ENCODE measurements at regions not wholly inside any gene's neighbourhood (a gene's known extent, or its start where the extent isn't known, plus 50 kb on each side); places are given as distances from the start of the nearest gene placed in this dataset.

- H3K27me3 ChIP-seq: no peaks in the 10 kb centered on the region
- no peak for TF ChIP-seq CTCF (IDR thresholded peaks at IDR 0.05; ENCODE audit: low read depth, low read length)
- no peak for DNase-seq
- H3K4me3 ChIP-seq (ENCODE audit: low read depth, low read length): no peak overlapping the region
- no peaks in the 10 kb centered on the region for H3K36me3 ChIP-seq
- no peaks in the 10 kb centered on the region for H3K9me3 ChIP-seq
- no peaks in the 10 kb centered on the region; the same call in 1 of the 2 replicates for H3K4me1 ChIP-seq
Measured at GRCh38 chr3:95272781-95273180, 1209.9 kb downstream of the NSUN3 start.

DNA sequence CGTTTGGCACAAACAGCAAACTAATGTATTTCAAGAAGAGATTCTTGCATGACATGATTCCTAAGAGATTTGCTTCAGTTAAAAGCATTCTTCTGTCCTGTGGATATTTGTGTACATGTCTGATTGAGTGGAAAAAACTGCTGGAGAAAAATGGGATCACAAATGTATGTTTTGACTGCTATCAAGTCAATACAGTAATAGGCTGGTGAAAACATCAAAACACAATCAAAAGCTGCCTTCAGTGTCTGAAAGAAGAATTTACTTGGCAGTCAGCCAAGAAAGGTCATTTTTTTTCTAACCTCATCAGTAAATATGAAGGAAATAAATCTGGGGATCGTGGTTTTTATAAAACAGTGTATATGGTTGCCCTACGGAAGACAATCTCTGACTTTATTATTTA is 1214.8 kb downstream of the NSUN3 start:
- no peak overlapping the region for H3K4me3 ChIP-seq (ENCODE audit: low read depth, low read length)
- no peaks in the 10 kb centered on the region for H3K27me3 ChIP-seq
- no peaks in the 10 kb centered on the region; the same call in 1 of the 2 replicates for H3K4me1 ChIP-seq
- DNase-seq: no peak
- H3K36me3 ChIP-seq: no peaks in the 10 kb centered on the region
- TF ChIP-seq CTCF (IDR thresholded peaks at IDR 0.05; ENCODE audit: low read depth, low read length): no peak
- H3K9me3 ChIP-seq: no peaks in the 10 kb centered on the region

DNA sequence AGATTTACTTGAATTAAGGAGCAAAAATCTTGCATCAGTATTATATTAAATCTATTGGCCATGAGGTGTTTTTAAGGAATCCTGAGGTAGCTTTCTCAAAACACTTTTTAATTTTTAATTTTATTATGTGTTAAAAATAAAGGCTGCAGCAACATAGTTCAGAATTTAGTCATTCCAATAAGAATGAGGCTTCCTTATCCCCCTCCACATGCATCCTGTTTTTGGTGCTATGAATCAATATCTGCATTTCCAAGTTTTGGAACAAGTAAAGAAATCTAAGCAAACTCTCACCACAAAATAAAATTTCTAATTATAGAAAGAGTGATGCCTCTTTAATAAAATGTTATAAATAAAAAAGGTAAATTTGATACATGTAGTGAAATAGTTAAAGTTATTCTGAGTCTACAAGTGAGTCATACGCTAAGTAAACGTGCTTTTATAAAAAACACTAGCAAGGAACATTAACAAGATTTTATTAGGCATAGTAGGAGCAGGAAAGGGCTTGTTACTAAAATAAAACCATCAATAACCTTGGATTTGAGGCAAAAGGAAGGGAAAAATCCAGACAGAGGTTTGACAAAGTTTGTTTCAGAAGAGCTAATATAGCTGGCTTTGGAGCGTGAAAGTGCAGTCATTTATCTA is 1218.0 kb downstream of the NSUN3 start:
- Histone ChIP-seq H3K4me1 (no peaks in the 10 kb centered on the region; the same call in 1 of the 2 replicates), H3K4me3 (ENCODE audit: low read depth, low read length) (no peak overlapping the region), H3K36me3 (no peaks in the 10 kb centered on the region), H3K9me3 (no peaks in the 10 kb centered on the region), H3K27me3 (no peaks in the 10 kb centered on the region)
- TF ChIP-seq CTCF (IDR thresholded peaks at IDR 0.05; ENCODE audit: low read depth, low read length): no peak
- no peak for DNase-seq

DNA sequence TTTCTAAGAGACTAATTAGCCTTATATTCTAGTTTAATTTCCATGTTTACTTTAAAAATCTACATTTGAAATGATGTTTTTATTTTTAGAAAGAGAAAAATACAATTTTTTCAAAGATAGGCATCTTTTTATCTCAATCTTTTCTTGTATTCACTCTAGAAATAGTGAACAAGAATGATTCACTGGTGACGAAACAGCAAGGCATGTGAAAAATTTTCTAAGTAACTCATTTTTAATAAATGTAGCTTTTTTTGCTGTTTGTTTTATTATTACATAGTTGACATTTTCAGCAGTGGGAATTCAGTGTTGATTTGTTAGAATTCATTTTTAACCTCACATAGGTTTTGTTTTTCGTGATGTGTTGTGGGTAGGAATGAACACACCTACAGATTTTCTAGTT is 1226.4 kb downstream of the NSUN3 start:
- no peak for DNase-seq
- no peaks in the 10 kb centered on the region for H3K36me3 ChIP-seq
- no peaks in the 10 kb centered on the region for H3K9me3 ChIP-seq
- TF ChIP-seq CTCF (IDR thresholded peaks at IDR 0.05; ENCODE audit: low read depth, low read length): no peak
- H3K27me3 ChIP-seq: no peaks in the 10 kb centered on the region
- no peak overlapping the region for H3K4me3 ChIP-seq (ENCODE audit: low read depth, low read length)
- H3K4me1 ChIP-seq: no peaks in the 10 kb centered on the region

- H3K27me3 ChIP-seq: no peaks in the 10 kb centered on the region
- H3K4me3 ChIP-seq (ENCODE audit: low read depth, low read length): no peak overlapping the region
- H3K4me1 ChIP-seq: no peaks in the 10 kb centered on the region; the same call in 1 of the 2 replicates
- H3K9me3 ChIP-seq: no peaks in the 10 kb centered on the region
- H3K36me3 ChIP-seq: no peaks in the 10 kb centered on the region
- no peak for TF ChIP-seq CTCF (IDR thresholded peaks at IDR 0.05; ENCODE audit: low read depth, low read length)
- no peak for DNase-seq
Measured at GRCh38 chr3:95297581-95297980, 1234.7 kb downstream of the NSUN3 start.

- Histone ChIP-seq H3K4me1 (no peaks in the 10 kb centered on the region; the same call in 1 of the 2 replicates), H3K27me3 (no peaks in the 10 kb centered on the region), H3K4me3 (ENCODE audit: low read depth, low read length) (no peak overlapping the region), H3K36me3 (no peaks in the 10 kb centered on the region), H3K9me3 (no peaks in the 10 kb centered on the region)
- no peak for DNase-seq
- TF ChIP-seq CTCF (IDR thresholded peaks at IDR 0.05; ENCODE audit: low read depth, low read length): no peak
Measured at GRCh38 chr3:95302044-95302443, 1239.2 kb downstream of the NSUN3 start.
